ENCODE measurements at regions not wholly inside any gene's neighbourhood (a gene's known extent, or its start where the extent isn't known, plus 50 kb on each side); places are given as distances from the start of the nearest gene placed in this dataset.

DNA sequence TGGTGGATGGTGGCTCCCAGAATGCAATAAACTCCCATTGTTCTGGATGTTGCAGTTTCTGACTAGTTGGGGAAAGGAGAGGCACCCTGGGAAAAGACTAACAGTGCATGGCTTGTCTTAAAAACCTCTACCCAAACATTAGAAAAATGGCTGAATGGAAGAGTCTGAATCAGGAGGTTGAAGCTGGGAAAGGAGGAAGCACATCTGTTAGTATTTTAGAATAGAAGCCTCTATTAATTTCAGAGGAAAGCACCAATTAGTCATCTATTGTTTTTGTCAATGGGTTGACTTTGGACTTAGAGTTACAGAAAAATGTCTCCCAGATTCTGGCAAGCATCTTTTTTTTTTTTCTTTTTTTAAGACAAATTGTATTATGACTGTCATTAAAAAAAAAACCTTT, 56.1 kb upstream of the ELMO1 start:
- Mint-ChIP-seq H3K27ac (ENCODE audit: unreplicated experiment) (no peak overlapping the region), H3K9me3 (ENCODE audit: unreplicated experiment) (no peaks in the 10 kb centered on the region), H3K4me1 (ENCODE audit: unreplicated experiment) (no peaks in the 10 kb centered on the region), H3K4me3 (ENCODE audit: unreplicated experiment) (no peak overlapping the region), H3K36me3 (ENCODE audit: unreplicated experiment) (no peaks in the 10 kb centered on the region), H3K27me3 (ENCODE audit: unreplicated experiment) (peaks cover 2% of the 10 kb centered on the region)
- no peak for DNase-seq (ENCODE audit: extremely low spot score, unreplicated experiment)
- TF ChIP-seq CTCF (IDR thresholded peaks at IDR 0.05), result no peak

DNA sequence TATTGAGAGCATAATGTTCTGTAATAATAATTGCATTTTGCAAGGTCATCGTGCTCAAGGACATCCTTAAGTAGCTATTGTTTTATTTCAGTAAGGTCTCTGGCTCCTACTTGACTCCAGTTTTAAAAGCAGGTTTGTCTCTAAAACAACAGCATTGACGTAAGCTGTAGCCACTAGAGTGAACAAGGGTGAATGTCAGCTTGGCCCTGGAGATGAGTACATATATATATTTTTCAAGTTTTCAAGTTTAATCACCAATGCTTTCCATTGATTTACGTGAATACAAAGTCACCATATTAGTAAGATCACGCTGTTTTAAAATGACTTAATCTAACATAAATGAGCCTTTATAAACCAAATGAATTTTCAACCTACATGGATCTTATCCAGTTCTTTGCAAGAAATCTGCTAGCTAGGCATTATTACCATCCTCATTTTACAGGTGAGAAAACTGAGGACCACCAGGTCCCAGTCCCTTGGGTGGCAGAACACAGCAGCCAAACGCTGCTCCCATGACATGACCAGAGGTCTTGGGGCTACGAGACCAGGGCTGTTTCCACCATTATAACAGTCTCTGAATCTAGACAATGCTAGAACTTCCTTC, 57.2 kb upstream of the ELMO1 start:
- TF ChIP-seq CTCF (IDR thresholded peaks at IDR 0.05), result no peak
- Mint-ChIP-seq H3K36me3 (ENCODE audit: unreplicated experiment) (no peaks in the 10 kb centered on the region), H3K27me3 (ENCODE audit: unreplicated experiment) (peaks cover 2% of the 10 kb centered on the region), H3K4me3 (ENCODE audit: unreplicated experiment) (no peak overlapping the region), H3K27ac (ENCODE audit: unreplicated experiment) (no peak overlapping the region), H3K4me1 (ENCODE audit: unreplicated experiment) (no peaks in the 10 kb centered on the region), H3K9me3 (ENCODE audit: unreplicated experiment) (no peaks in the 10 kb centered on the region)
- no peak for DNase-seq (ENCODE audit: extremely low spot score, unreplicated experiment)

- H3K4me1 Mint-ChIP-seq (ENCODE audit: unreplicated experiment), result no peaks in the 10 kb centered on the region
- no peak overlapping the region for H3K27ac Mint-ChIP-seq (ENCODE audit: unreplicated experiment)
- no peak for TF ChIP-seq CTCF (IDR thresholded peaks at IDR 0.05)
- H3K9me3 Mint-ChIP-seq (ENCODE audit: unreplicated experiment), result no peaks in the 10 kb centered on the region
- H3K27me3 Mint-ChIP-seq (ENCODE audit: unreplicated experiment), result peaks cover 2% of the 10 kb centered on the region
- DNase-seq (ENCODE audit: extremely low spot score, unreplicated experiment), result no peak
- no peaks in the 10 kb centered on the region for H3K36me3 Mint-ChIP-seq (ENCODE audit: unreplicated experiment)
- no peak overlapping the region for H3K4me3 Mint-ChIP-seq (ENCODE audit: unreplicated experiment)
These were observed 59.5 kb upstream of the ELMO1 start for GRCh38 chr7:37508118-37508517.

DNA sequence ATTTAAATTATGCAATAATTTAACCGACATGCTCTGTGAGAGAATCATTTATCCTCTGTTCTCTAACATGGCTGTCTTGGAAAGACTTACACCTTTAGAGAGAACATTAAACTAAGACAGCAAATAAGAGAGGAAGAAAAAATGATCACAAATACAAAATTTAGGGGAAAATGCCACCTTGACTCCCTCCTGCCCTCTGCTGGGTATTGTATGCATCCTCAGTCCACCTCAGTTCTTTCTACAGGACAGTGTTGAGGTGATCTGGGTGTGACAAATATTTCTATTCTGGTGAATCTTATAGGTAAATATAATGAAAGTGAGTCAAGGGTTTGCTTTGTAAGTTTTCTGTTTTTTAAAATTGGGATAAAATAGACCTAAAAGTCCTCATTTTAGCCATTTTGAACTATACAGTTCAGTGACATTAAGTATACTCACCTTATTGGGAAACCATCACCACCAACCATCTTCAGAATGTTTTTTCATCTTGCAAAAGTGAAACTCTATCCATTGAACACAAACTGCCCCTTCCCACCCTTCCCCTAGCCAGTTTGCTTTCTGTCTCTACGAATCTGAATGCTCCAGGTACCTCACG, 61.5 kb upstream of the ELMO1 start:
- H3K4me3 Mint-ChIP-seq (ENCODE audit: unreplicated experiment), result no peak overlapping the region
- H3K36me3 Mint-ChIP-seq (ENCODE audit: unreplicated experiment), result no peaks in the 10 kb centered on the region
- peak; percentile 49 for TF ChIP-seq CTCF (IDR thresholded peaks at IDR 0.05)
- no peaks in the 10 kb centered on the region for H3K4me1 Mint-ChIP-seq (ENCODE audit: unreplicated experiment)
- no peak for DNase-seq (ENCODE audit: extremely low spot score, unreplicated experiment)
- H3K27ac Mint-ChIP-seq (ENCODE audit: unreplicated experiment), result no peak overlapping the region
- H3K27me3 Mint-ChIP-seq (ENCODE audit: unreplicated experiment), result peaks cover 2% of the 10 kb centered on the region
- H3K9me3 Mint-ChIP-seq (ENCODE audit: unreplicated experiment), result no peaks in the 10 kb centered on the region

GRCh38 chr7:37511915-37512314, 63.3 kb upstream of the ELMO1 start:
- Mint-ChIP-seq H3K27me3 (ENCODE audit: unreplicated experiment) (peaks cover 2% of the 10 kb centered on the region), H3K27ac (ENCODE audit: unreplicated experiment) (no peak overlapping the region), H3K36me3 (ENCODE audit: unreplicated experiment) (no peaks in the 10 kb centered on the region), H3K4me3 (ENCODE audit: unreplicated experiment) (no peak overlapping the region), H3K9me3 (ENCODE audit: unreplicated experiment) (no peaks in the 10 kb centered on the region), H3K4me1 (ENCODE audit: unreplicated experiment) (no peaks in the 10 kb centered on the region)
- TF ChIP-seq CTCF (IDR thresholded peaks at IDR 0.05), result no peak
- no peak for DNase-seq (ENCODE audit: extremely low spot score, unreplicated experiment)

Data from osteocyte (in vitro differentiated cells).